DOHH2 (cell line): ENCODE measurements at regions not wholly inside any gene's neighbourhood (a gene's known extent, or its start where the extent isn't known, plus 50 kb on each side); places are given as distances from the start of the nearest gene placed in this dataset.

Experiments
- CTCF ChIP-seq: fragments of 200-600 bp; sonication (generic); IDR thresholded peaks from one replicate; pipeline ENCODE4 v1.5.1; 2014; ENCODE audit warnings: antibody characterized with exemption, mild to moderate bottlenecking, low read depth, low read length; ENCODE audit not compliant: poor library complexity, severe bottlenecking
- EZH2phosphoT487 ChIP-seq: fragments of 200-600 bp; sonication (generic); IDR thresholded peaks from 2 replicates; pipeline ENCODE4 v1.6.1; 2017; ENCODE audit warnings: borderline replicate concordance, mild to moderate bottlenecking, antibody characterized with exemption, low read length, moderate library complexity, mixed read lengths

GRCh38 chr5:145307866-145308382 is 527.2 kb downstream of the PRELID2 start:
- no peak for TF ChIP-seq CTCF
- no peak for TF ChIP-seq EZH2phosphoT487
